Fibroblast of lung (primary cell): ENCODE measurements at regions not wholly inside any gene's neighbourhood (a gene's known extent, or its start where the extent isn't known, plus 50 kb on each side); places are given as distances from the start of the nearest gene placed in this dataset.

ENCODE experiments used
- DNase-seq, 2 donors: peaks; one replicate each; pipeline versions ENCODE4 v3.0.0 to v3.0.0-alpha.2; 2010; ENCODE audit warnings: low read depth in 2 of 2
- H2AFZ ChIP-seq: 2 replicates; pipeline ENCODE4 v1.5.1; 2012; ENCODE audit warnings: low read length, control low read depth, inconsistent platforms
- H3K27ac ChIP-seq: 2 replicates; pipeline ENCODE4 v1.5.1; 2011; ENCODE audit warnings: low read length, control low read depth; ENCODE audit not compliant: insufficient read depth
- H3K27me3 ChIP-seq: 2 replicates; pipeline ENCODE4 v1.5.1; 2011; ENCODE audit warnings: mild to moderate bottlenecking, low read length; ENCODE audit not compliant: control insufficient read depth, insufficient read depth
- H3K36me3 ChIP-seq: 2 replicates; pipeline ENCODE4 v1.5.1; 2011; ENCODE audit warnings: low read length; ENCODE audit not compliant: control insufficient read depth, insufficient read depth
- H3K4me1 ChIP-seq: 2 replicates; pipeline ENCODE4 v1.5.1; 2011; ENCODE audit warnings: low read length; ENCODE audit not compliant: control insufficient read depth, insufficient read depth; ENCODE audit errors: extremely low read depth
- H3K4me2 ChIP-seq: 2 replicates; pipeline ENCODE4 v1.5.1; 2011; ENCODE audit warnings: low read length, control low read depth; ENCODE audit not compliant: insufficient read depth; ENCODE audit errors: extremely low read depth
- H3K4me3 ChIP-seq, 4 experiments: fragments of 200-600 bp in 1 of 4; sonication (generic) in 1 of 4; replicated peaks in 1 of 4; 2 replicates each; pipeline ENCODE4 v1.5.1; 2011 to 2016; ENCODE audit warnings: low read length in 4 of 4, low read depth in 3 of 4, mild to moderate bottlenecking in 3 of 4, control low read depth in 2 of 4, inconsistent platforms in 1 of 4, mixed read lengths in 1 of 4; ENCODE audit not compliant: insufficient read depth in 1 of 4; ENCODE audit errors: control extremely low read depth in 1 of 4
- H3K79me2 ChIP-seq: 2 replicates; pipeline ENCODE4 v1.5.1; 2012; ENCODE audit warnings: mild to moderate bottlenecking, low read length, inconsistent platforms; ENCODE audit not compliant: control insufficient read depth, insufficient read depth
- H3K9ac ChIP-seq: 2 replicates; pipeline ENCODE4 v1.5.1; 2011; ENCODE audit warnings: mild to moderate bottlenecking, low read length, control low read depth; ENCODE audit not compliant: insufficient read depth
- H3K9me3 ChIP-seq: 2 replicates; pipeline ENCODE4 v1.5.1; 2012; ENCODE audit warnings: low read depth, low read length; ENCODE audit not compliant: control insufficient read depth, insufficient read depth
- H4K20me1 ChIP-seq: 2 replicates; pipeline ENCODE4 v1.5.1; 2011; ENCODE audit warnings: low read length; ENCODE audit not compliant: control insufficient read depth, insufficient read depth; ENCODE audit errors: extremely low read depth
- CTCF ChIP-seq, 2 donors: IDR thresholded peaks in 1 of 2; conservative IDR thresholded peaks in 1 of 2; 1 replicate in 1 of 2; 2 replicates in 1 of 2; pipeline ENCODE4 v1.5.1; 2011 to 2012; ENCODE audit warnings: low read length in 2 of 2, control low read depth in 1 of 2, inconsistent platforms in 1 of 2, low read depth in 1 of 2, mild to moderate bottlenecking in 1 of 2
- EZH2 ChIP-seq: IDR thresholded peaks from 2 replicates; pipeline ENCODE4 v1.5.1; 2012; ENCODE audit warnings: low read length, control low read depth, mild to moderate bottlenecking; ENCODE audit errors: missing control alignments

- Histone ChIP-seq H3K4me2 (no peak overlapping the region), H3K4me3 (no peak overlapping the region), H2AFZ (no peak overlapping the region), H3K27me3 (no peaks in the 10 kb centered on the region), H3K36me3 (no peaks in the 10 kb centered on the region), H3K9me3 (no peaks in the 10 kb centered on the region), H3K9ac (no peak overlapping the region), H3K4me1 (no peaks in the 10 kb centered on the region), H4K20me1 (no peaks in the 10 kb centered on the region), H3K79me2 (no peaks in the 10 kb centered on the region), H3K27ac (no peak overlapping the region)
- TF ChIP-seq CTCF (conservative IDR thresholded peaks at IDR 0.05 in 1 of 2, IDR thresholded peaks at IDR 0.05 in 1 of 2; ENCODE audit: low read depth in 1 of 2, low read length in 2 of 2) (no peak), EZH2 (no peak)
- DNase-seq = no peak
Observed at GRCh38 chr6:19320111-19320581, 517.0 kb upstream of the ID4 start.

- Histone ChIP-seq H3K79me2 (no peaks in the 10 kb centered on the region), H3K36me3 (no peaks in the 10 kb centered on the region), H3K4me3 (no peak overlapping the region), H3K9ac (no peak overlapping the region), H3K9me3 (no peaks in the 10 kb centered on the region), H3K4me1 (no peaks in the 10 kb centered on the region), H3K4me2 (no peak overlapping the region), H3K27ac (no peak overlapping the region), H4K20me1 (no peaks in the 10 kb centered on the region), H2AFZ (no peak overlapping the region), H3K27me3 (no peaks in the 10 kb centered on the region)
- no peak for TF ChIP-seq EZH2
- peak in 1 of 2 donors; percentile 2 for TF ChIP-seq CTCF (conservative IDR thresholded peaks at IDR 0.05 in 1 of 2, IDR thresholded peaks at IDR 0.05 in 1 of 2; ENCODE audit: low read depth in 1 of 2, low read length in 2 of 2)
- peak in 1 of 2 donors; percentile 90 for DNase-seq
Observed at GRCh38 chr6:19322691-19323485, 514.3 kb upstream of the ID4 start.

GRCh38 chr6:19324376-19324775 lies 512.8 kb upstream of the ID4 start:
- no peaks in the 10 kb centered on the region for H4K20me1 ChIP-seq
- no peak overlapping the region for H3K4me2 ChIP-seq
- no peak overlapping the region for H2AFZ ChIP-seq
- no peak for DNase-seq
- no peak overlapping the region for H3K27ac ChIP-seq
- H3K4me1 ChIP-seq = no peaks in the 10 kb centered on the region
- H3K9me3 ChIP-seq = no peaks in the 10 kb centered on the region
- no peak overlapping the region for H3K4me3 ChIP-seq
- TF ChIP-seq EZH2 (no peak), CTCF (conservative IDR thresholded peaks at IDR 0.05 in 1 of 2, IDR thresholded peaks at IDR 0.05 in 1 of 2; ENCODE audit: low read depth in 1 of 2, low read length in 2 of 2) (no peak)
- no peaks in the 10 kb centered on the region for H3K27me3 ChIP-seq
- no peaks in the 10 kb centered on the region for H3K36me3 ChIP-seq
- H3K79me2 ChIP-seq = no peaks in the 10 kb centered on the region
- H3K9ac ChIP-seq = no peak overlapping the region
